ENCODE measurements at regions not wholly inside any gene's neighbourhood (a gene's known extent, or its start where the extent isn't known, plus 50 kb on each side); places are given as distances from the start of the nearest gene placed in this dataset.

- Histone ChIP-seq H3K4me3 (ENCODE audit: low read depth, low read length, poor library complexity, severe bottlenecking) (no peak overlapping the region), H3K9me3 (ENCODE audit: low read depth, low read length, poor library complexity, severe bottlenecking) (no peaks in the 10 kb centered on the region), H3K27me3 (replicated peaks; ENCODE audit: insufficient read depth, low read depth, low read length, poor library complexity) (peaks cover 23% of the 10 kb centered on the region), H3K36me3 (ENCODE audit: insufficient read depth, low read length, poor library complexity, severe bottlenecking) (no peaks in the 10 kb centered on the region), H3K4me1 (ENCODE audit: insufficient read depth, low read length, poor library complexity, severe bottlenecking) (no peaks in the 10 kb centered on the region), H3K27ac (ENCODE audit: low read depth, low read length, poor library complexity, severe bottlenecking) (no peak overlapping the region)
- ChIA-PET CTCF (no interaction called here), POLR2A (ENCODE audit: low non-redundant PET) (no interaction called here)
- no TSS peak for BruUV-seq (replicated peaks)
- no peak for DNase-seq (ENCODE audit: low spot score)
- TF ChIP-seq CTCF (conservative IDR thresholded peaks at IDR 0.05; ENCODE audit: low read depth, low read length) = no peak
- no peak for TF ChIP-seq EZH2 (IDR thresholded peaks at IDR 0.05; ENCODE audit: borderline replicate concordance, low read depth, low read length, poor library complexity, severe bottlenecking)
- intact Hi-C loops (cut with micrococcal nuclease; ENCODE audit: unreplicated experiment) = no loop called here
These were observed 85.7 kb upstream of the HS3ST2 start for GRCh38 chr16:22728167-22728836.

GRCh38 chr16:22732400-22732799 is 81.6 kb upstream of the HS3ST2 start:
- BruUV-seq (replicated peaks) = no TSS peak
- Histone ChIP-seq H3K27ac (ENCODE audit: low read depth, low read length, poor library complexity, severe bottlenecking) (no peak overlapping the region), H3K27me3 (replicated peaks; ENCODE audit: insufficient read depth, low read depth, low read length, poor library complexity) (peaks cover 30% of the 10 kb centered on the region), H3K4me3 (ENCODE audit: low read depth, low read length, poor library complexity, severe bottlenecking) (no peak overlapping the region), H3K4me1 (ENCODE audit: insufficient read depth, low read length, poor library complexity, severe bottlenecking) (no peaks in the 10 kb centered on the region), H3K36me3 (ENCODE audit: insufficient read depth, low read length, poor library complexity, severe bottlenecking) (no peaks in the 10 kb centered on the region), H3K9me3 (ENCODE audit: low read depth, low read length, poor library complexity, severe bottlenecking) (no peaks in the 10 kb centered on the region)
- no peak for DNase-seq (ENCODE audit: low spot score)
- intact Hi-C loops (cut with micrococcal nuclease; ENCODE audit: unreplicated experiment) = no loop called here
- TF ChIP-seq EZH2 (IDR thresholded peaks at IDR 0.05; ENCODE audit: borderline replicate concordance, low read depth, low read length, poor library complexity, severe bottlenecking) = no peak
- no peak for TF ChIP-seq CTCF (conservative IDR thresholded peaks at IDR 0.05; ENCODE audit: low read depth, low read length)
- ChIA-PET POLR2A (ENCODE audit: low non-redundant PET) (no interaction called here), CTCF (no interaction called here)

GRCh38 chr16:22732959-22733358 is 81.0 kb upstream of the HS3ST2 start:
- ChIA-PET CTCF (no interaction called here), POLR2A (ENCODE audit: low non-redundant PET) (no interaction called here)
- Histone ChIP-seq H3K4me1 (ENCODE audit: insufficient read depth, low read length, poor library complexity, severe bottlenecking) (no peaks in the 10 kb centered on the region), H3K9me3 (ENCODE audit: low read depth, low read length, poor library complexity, severe bottlenecking) (no peaks in the 10 kb centered on the region), H3K4me3 (ENCODE audit: low read depth, low read length, poor library complexity, severe bottlenecking) (no peak overlapping the region), H3K27ac (ENCODE audit: low read depth, low read length, poor library complexity, severe bottlenecking) (no peak overlapping the region), H3K36me3 (ENCODE audit: insufficient read depth, low read length, poor library complexity, severe bottlenecking) (no peaks in the 10 kb centered on the region), H3K27me3 (replicated peaks; ENCODE audit: insufficient read depth, low read depth, low read length, poor library complexity) (peaks cover 30% of the 10 kb centered on the region)
- intact Hi-C loops (cut with micrococcal nuclease; ENCODE audit: unreplicated experiment) = no loop called here
- no peak for DNase-seq (ENCODE audit: low spot score)
- no TSS peak for BruUV-seq (replicated peaks)
- TF ChIP-seq CTCF (conservative IDR thresholded peaks at IDR 0.05; ENCODE audit: low read depth, low read length) (no peak), EZH2 (IDR thresholded peaks at IDR 0.05; ENCODE audit: borderline replicate concordance, low read depth, low read length, poor library complexity, severe bottlenecking) (no peak)

All from A673 (cell line).